Common myeloid progenitor, CD34-positive (primary cell): ENCODE measurements at regions not wholly inside any gene's neighbourhood (a gene's known extent, or its start where the extent isn't known, plus 50 kb on each side); places are given as distances from the start of the nearest gene placed in this dataset.
A peak's percentile ranks its signal among the peaks of the same experiment; 100 is the strongest.

ENCODE experiments used
- CTCF ChIA-PET: fragments of 350-600 bp; sonication (Branson Sonifier 250); formaldehyde crosslinking; loops from one replicate; lab custom pipeline; 2021; ENCODE audit warnings: antibody characterized with exemption; lab: Charles Lee
- POLR2A ChIA-PET: fragments of 350-600 bp; sonication (Branson Sonifier 250); formaldehyde crosslinking; loops from one replicate; lab custom pipeline; 2021; ENCODE audit warnings: antibody characterized with exemption; lab: Charles Lee
- DNase-seq, 3 donors: peaks; one replicate each; pipeline versions ENCODE4 v3.0.0 to v3.0.0-alpha.2; 2013
- H3K27ac ChIP-seq, 2 experiments: 1 replicate in 1 of 2; 2 replicates in 1 of 2; pipeline ENCODE4 v1.7.0; 2013; ENCODE audit warnings: inconsistent platforms in 2 of 2, low read length in 2 of 2, mild to moderate bottlenecking in 2 of 2, low read depth in 1 of 2, moderate library complexity in 1 of 2; ENCODE audit not compliant: severe bottlenecking in 2 of 2, insufficient read depth in 1 of 2, poor library complexity in 1 of 2
- H3K27me3 ChIP-seq, 5 experiments: replicated peaks in 2 of 5; 1 replicate in 3 of 5; 2 replicates in 2 of 5; pipeline versions ENCODE4 v1.6.1 to v1.7.0; 2013; ENCODE audit warnings: low read length in 4 of 5, mild to moderate bottlenecking in 2 of 5, moderate library complexity in 2 of 5, inconsistent platforms in 1 of 5; ENCODE audit not compliant: insufficient read depth in 5 of 5, control insufficient read depth in 4 of 5
- H3K36me3 ChIP-seq, 4 experiments: 1 replicate in 2 of 4; 2 replicates in 2 of 4; pipeline versions ENCODE4 v1.6.1 to v1.7.0; 2013; ENCODE audit warnings: low read length in 3 of 4, control low read depth in 1 of 4, mild to moderate bottlenecking in 1 of 4; ENCODE audit not compliant: control insufficient read depth in 4 of 4, insufficient read depth in 4 of 4
- H3K4me1 ChIP-seq, 4 experiments: 1 replicate in 3 of 4; 2 replicates in 1 of 4; pipeline versions ENCODE4 v1.6.1 to v1.7.1; 2013; ENCODE audit warnings: low read length in 3 of 4, mild to moderate bottlenecking in 3 of 4, control low read depth in 1 of 4, inconsistent platforms in 1 of 4, moderate library complexity in 1 of 4; ENCODE audit not compliant: control insufficient read depth in 4 of 4, insufficient read depth in 4 of 4; ENCODE audit errors: control extremely low read depth in 1 of 4
- H3K4me3 ChIP-seq, 7 experiments: 1 replicate in 4 of 7; 2 replicates in 3 of 7; pipeline versions ENCODE4 v1.5.1 to v1.7.0; 2013; ENCODE audit warnings: mild to moderate bottlenecking in 7 of 7, low read length in 6 of 7, moderate library complexity in 6 of 7, inconsistent platforms in 2 of 7, low read depth in 2 of 7, control low read depth in 1 of 7; ENCODE audit not compliant: insufficient read depth in 4 of 7, control insufficient read depth in 1 of 7; ENCODE audit errors: extremely low read depth in 1 of 7
- H3K9me3 ChIP-seq, 5 experiments: 1 replicate in 4 of 5; 2 replicates in 1 of 5; pipeline versions ENCODE4 v1.6.1 to v1.7.1; 2013; ENCODE audit warnings: low read length in 4 of 5, mild to moderate bottlenecking in 2 of 5, inconsistent platforms in 1 of 5, low read depth in 1 of 5, moderate library complexity in 1 of 5; ENCODE audit not compliant: control insufficient read depth in 4 of 5, insufficient read depth in 2 of 5; ENCODE audit errors: control extremely low read depth in 1 of 5
- WGBS: methylation state at CpG from one replicate; pipeline ENCODE4 v1.1.5; 2013; ENCODE audit not compliant: insufficient coverage; 5-methylcytosine and 5-hydroxymethylcytosine counted together

DNA sequence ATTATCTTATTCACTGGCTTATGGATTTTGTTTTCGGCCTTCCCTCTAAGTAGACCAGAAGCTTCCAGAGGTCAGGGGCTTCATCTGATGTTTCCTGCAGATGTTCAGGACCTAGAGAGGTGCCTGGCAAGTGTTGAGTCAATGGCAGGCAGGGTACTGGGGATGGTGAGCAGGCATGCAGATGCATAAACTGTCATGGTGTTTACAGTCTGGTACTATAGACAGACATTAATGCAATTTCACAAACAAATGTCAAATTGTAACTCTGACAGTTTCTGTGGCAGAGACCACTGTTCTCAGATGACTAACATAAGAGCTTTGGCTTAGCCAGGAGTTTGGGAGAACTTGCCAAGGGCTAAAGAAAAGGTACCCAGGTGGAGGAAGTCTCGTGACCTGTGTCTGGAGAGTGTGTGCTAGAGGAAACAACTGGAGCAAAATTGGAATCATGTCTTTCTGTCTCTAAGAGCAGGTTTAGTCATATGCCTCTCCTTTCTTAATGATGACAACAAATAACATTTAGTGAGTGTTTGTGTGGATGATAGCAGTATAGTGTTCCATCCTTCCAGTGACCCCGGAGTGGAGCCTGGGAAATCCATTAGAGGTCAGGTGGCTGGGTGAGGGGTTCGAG is 53.7 kb upstream of the TRAK1 start:
- POLR2A ChIA-PET = no interaction called here
- H3K27me3 ChIP-seq = no peaks in the 10 kb centered on the region
- H3K4me1 ChIP-seq = peaks cover 0 to 13% (median 5%) of the 10 kb centered on the region in 4 experiments
- H3K9me3 ChIP-seq = no peaks in the 10 kb centered on the region
- DNase-seq = no peak
- 93% methylated on average over 3 of the region's 4 CpGs for WGBS
- H3K27ac ChIP-seq = no peak overlapping the region
- no peak overlapping the region for H3K4me3 ChIP-seq
- H3K36me3 ChIP-seq = peaks cover 6 to 25% (median 15%) of the 10 kb centered on the region in 4 experiments
- CTCF ChIA-PET = interaction anchor here (1.5 to 2.5 kb wide), 3 partner anchors 11 to 13 kb away, joined by 4 to 10 read pairs (median 7); no protein-coding TSS in a partner anchor

GRCh38 chr3:42036483-42036823 is 54.7 kb upstream of the TRAK1 start:
- WGBS = 100% methylated on average over 2 of the region's 3 CpGs
- POLR2A ChIA-PET = no interaction called here
- CTCF ChIA-PET = interaction anchor here (1.2 to 2.5 kb wide), 4 partner anchors 10 to 63 kb away, joined by 3 to 10 read pairs (median 6); no protein-coding TSS in a partner anchor
- no peak for DNase-seq
- Histone ChIP-seq H3K27me3 (no peaks in the 10 kb centered on the region), H3K27ac (no peak overlapping the region), H3K4me1 (peaks cover 0 to 19% (median 8%) of the 10 kb centered on the region in 4 experiments), H3K36me3 (peaks cover 6 to 25% (median 15%) of the 10 kb centered on the region in 4 experiments), H3K4me3 (no peak overlapping the region), H3K9me3 (no peaks in the 10 kb centered on the region)

- ChIA-PET POLR2A (no interaction called here), CTCF (interaction anchor here (1.2 to 2.5 kb wide), 5 partner anchors 10 to 63 kb away, joined by 3 to 10 read pairs (median 5); no protein-coding TSS in a partner anchor)
- H3K4me3 ChIP-seq = no peak overlapping the region
Measured at GRCh38 chr3:42035816-42036482, 55.2 kb upstream of the TRAK1 start.

DNA sequence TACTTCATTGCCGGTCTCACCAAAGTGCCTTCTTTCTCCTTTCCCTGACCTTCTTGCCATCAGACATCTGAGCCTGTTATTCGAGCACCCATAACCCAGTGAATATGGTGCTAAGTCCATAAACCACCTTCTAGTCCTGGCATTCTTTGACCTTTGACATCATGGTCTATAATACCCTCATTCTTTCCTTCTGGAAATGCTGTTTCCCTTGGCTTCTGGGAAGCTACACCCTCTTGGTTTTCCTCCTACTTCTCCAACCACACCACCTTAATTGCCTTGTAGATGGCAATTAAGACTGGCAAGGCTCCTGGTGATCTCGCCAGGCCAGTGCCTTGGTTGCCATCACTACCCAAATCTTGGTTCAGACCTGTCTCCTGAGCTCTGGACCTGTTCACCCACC is 56.1 kb upstream of the TRAK1 start:
- DNase-seq = no peak
- WGBS = 100% methylated on average over 3 of the region's 3 CpGs
- H3K36me3 ChIP-seq = peaks cover 6 to 25% (median 15%) of the 10 kb centered on the region in 4 experiments
- H3K9me3 ChIP-seq = no peaks in the 10 kb centered on the region
- no peaks in the 10 kb centered on the region for H3K27me3 ChIP-seq
- H3K4me1 ChIP-seq = peaks cover 0 to 19% (median 8%) of the 10 kb centered on the region in 4 experiments
- H3K27ac ChIP-seq = peak overlapping the region in 1 of 2 experiments; percentile 35
- ChIA-PET CTCF (interaction anchor here (1.8 to 2.5 kb wide), 3 partner anchors 9 to 32 kb away, joined by 5 to 10 read pairs (median 8); no protein-coding TSS in a partner anchor), POLR2A (no interaction called here)
- H3K4me3 ChIP-seq = no peak overlapping the region

More at GRCh38 chr3:42035816-42036482, 55.2 kb upstream of the TRAK1 start:
- peak overlapping the region in 1 of 2 experiments; percentile 35 for H3K27ac ChIP-seq
- 31% methylated on average over 1 of the region's 4 CpGs for WGBS
- H3K9me3 ChIP-seq = no peaks in the 10 kb centered on the region
- no peaks in the 10 kb centered on the region for H3K27me3 ChIP-seq
- H3K36me3 ChIP-seq = peaks cover 6 to 25% (median 15%) of the 10 kb centered on the region in 4 experiments
- H3K4me1 ChIP-seq = peaks cover 0 to 19% (median 8%) of the 10 kb centered on the region in 4 experiments
- no peak for DNase-seq

DNA sequence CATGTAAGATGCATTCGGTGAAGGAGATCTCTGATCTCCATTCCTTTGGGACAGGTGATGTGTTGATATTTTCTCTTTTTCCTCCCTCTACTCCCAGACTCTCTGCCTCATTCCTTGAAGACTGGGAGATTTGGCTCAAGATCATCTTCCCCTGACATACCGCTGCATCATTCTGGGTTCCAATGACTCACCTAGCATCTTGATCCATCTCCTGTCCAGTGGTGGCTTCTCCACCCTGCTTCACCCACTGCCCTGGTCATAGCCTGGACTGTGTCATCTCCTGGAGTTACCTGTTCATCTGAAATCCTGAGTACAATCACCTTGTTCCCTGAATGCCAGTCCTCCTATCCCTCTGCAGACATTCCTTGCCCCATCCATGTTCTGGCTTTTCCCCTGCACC is 57.4 kb upstream of the TRAK1 start:
- H3K4me3 ChIP-seq = no peak overlapping the region
- H3K4me1 ChIP-seq = peaks cover 0 to 19% (median 8%) of the 10 kb centered on the region in 4 experiments
- no peak overlapping the region for H3K27ac ChIP-seq
- WGBS = 100% methylated on average over 1 of the region's 2 CpGs
- no peaks in the 10 kb centered on the region for H3K27me3 ChIP-seq
- no peaks in the 10 kb centered on the region for H3K9me3 ChIP-seq
- peaks cover 6 to 25% (median 15%) of the 10 kb centered on the region in 4 experiments for H3K36me3 ChIP-seq
- POLR2A ChIA-PET = no interaction called here
- no peak for DNase-seq
- CTCF ChIA-PET = interaction anchor here (2.1 kb wide), 1 partner anchor 33 kb away, joined by 5 read pairs; no protein-coding TSS in a partner anchor

GRCh38 chr3:42032693-42033349 is 58.3 kb upstream of the TRAK1 start:
- peaks cover 0 to 19% (median 8%) of the 10 kb centered on the region in 4 experiments for H3K4me1 ChIP-seq
- POLR2A ChIA-PET = no interaction called here
- CTCF ChIA-PET = interaction anchor here (1.1 kb wide), 1 partner anchor 12 kb away, joined by 3 read pairs; no protein-coding TSS in a partner anchor
- H3K27ac ChIP-seq = no peak overlapping the region
- no peaks in the 10 kb centered on the region for H3K27me3 ChIP-seq
- H3K4me3 ChIP-seq = no peak overlapping the region
- peaks cover 6 to 25% (median 17%) of the 10 kb centered on the region in 4 experiments for H3K36me3 ChIP-seq
- peak in 2 of 3 donors; percentile 30 to 57 for DNase-seq
- WGBS = 90% methylated on average over 10 of the region's 15 CpGs
- H3K9me3 ChIP-seq = peaks cover 0 to 2% (median 0%) of the 10 kb centered on the region in 5 experiments
